ENCODE measurements at regions not wholly inside any gene's neighbourhood (a gene's known extent, or its start where the extent isn't known, plus 50 kb on each side); places are given as distances from the start of the nearest gene placed in this dataset.

DNA sequence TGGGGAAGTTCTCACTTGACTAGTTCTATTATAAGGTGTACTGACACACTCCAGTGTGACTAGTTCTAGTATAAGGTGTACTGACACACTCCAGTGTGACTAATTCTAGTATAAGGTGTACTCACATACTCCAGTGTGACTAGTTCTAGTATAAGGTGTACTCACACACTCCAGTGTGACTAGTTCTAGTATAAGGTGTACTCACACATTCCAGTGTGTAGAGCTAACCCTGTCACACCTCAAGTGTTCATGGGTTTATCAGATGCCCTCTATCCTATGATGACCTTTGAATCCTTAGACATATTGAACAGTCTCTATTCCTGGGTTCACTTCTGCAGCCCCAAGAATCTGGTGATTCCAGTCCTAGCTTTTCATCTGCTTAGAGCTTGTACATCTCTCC lies 54.6 kb upstream of the MYO16 start (continued):
- TF ChIP-seq, protein P1, sequence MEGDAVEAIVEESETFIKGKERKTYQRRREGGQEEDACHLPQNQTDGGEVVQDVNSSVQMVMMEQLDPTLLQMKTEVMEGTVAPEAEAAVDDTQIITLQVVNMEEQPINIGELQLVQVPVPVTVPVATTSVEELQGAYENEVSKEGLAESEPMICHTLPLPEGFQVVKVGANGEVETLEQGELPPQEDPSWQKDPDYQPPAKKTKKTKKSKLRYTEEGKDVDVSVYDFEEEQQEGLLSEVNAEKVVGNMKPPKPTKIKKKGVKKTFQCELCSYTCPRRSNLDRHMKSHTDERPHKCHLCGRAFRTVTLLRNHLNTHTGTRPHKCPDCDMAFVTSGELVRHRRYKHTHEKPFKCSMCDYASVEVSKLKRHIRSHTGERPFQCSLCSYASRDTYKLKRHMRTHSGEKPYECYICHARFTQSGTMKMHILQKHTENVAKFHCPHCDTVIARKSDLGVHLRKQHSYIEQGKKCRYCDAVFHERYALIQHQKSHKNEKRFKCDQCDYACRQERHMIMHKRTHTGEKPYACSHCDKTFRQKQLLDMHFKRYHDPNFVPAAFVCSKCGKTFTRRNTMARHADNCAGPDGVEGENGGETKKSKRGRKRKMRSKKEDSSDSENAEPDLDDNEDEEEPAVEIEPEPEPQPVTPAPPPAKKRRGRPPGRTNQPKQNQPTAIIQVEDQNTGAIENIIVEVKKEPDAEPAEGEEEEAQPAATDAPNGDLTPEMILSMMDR (IDR thresholded peaks at IDR 0.05 in 2 of 3, conservative IDR thresholded peaks at IDR 0.05 in 1 of 3; ENCODE audit: borderline replicate concordance in 1 of 3, insufficient read depth in 1 of 3, low read depth in 2 of 3, low read length in 2 of 3): no peak
- TF ChIP-seq SIN3A (IDR thresholded peaks at IDR 0.05; ENCODE audit: low read depth) (no peak), ZFX (IDR thresholded peaks at IDR 0.05) (no peak), ZNF274 (IDR thresholded peaks at IDR 0.05; ENCODE audit: low read depth, low read length) (no peak), EZH2 (IDR thresholded peaks at IDR 0.05) (no peak), ELF1 (IDR thresholded peaks at IDR 0.05; ENCODE audit: borderline replicate concordance, low read depth) (no peak), SP1 (IDR thresholded peaks at IDR 0.05; ENCODE audit: low read depth) (no peak), ZBTB33 (IDR thresholded peaks at IDR 0.05; ENCODE audit: extremely low read depth, insufficient replicate concordance, low read length) (no peak), RAD21 (IDR thresholded peaks at IDR 0.05; ENCODE audit: low read depth) (no peak)

GRCh38 chr13:108575430-108575829 lies 54.0 kb upstream of the MYO16 start:
- intact Hi-C loops (cut with micrococcal nuclease): no loop called here
- no TSS peak for BruUV-seq (replicated peaks)
- H3K9ac ChIP-seq (ENCODE audit: low read length): no peak overlapping the region
- ChIA-PET POLR2A (no interaction called here), RAD21 (ENCODE audit: low non-redundant PET in 1 of 2, low total read pairs in 2 of 2, uncharacterized antibody in 2 of 2, unreplicated experiment in 2 of 2) (no interaction called here), CTCF (no interaction called here)
- H3K9me2 ChIP-seq (ENCODE audit: insufficient read depth): no peaks in the 10 kb centered on the region
- H4K20me1 ChIP-seq (ENCODE audit: insufficient read depth): no peaks in the 10 kb centered on the region
- no peak overlapping the region for H3K4me2 ChIP-seq (ENCODE audit: low read length)
- ATAC-seq (no peak), DNase-seq (ENCODE audit: low read depth, low spot score) (no peak)
- H2AFZ ChIP-seq (ENCODE audit: low read depth, low read length, poor library complexity, severe bottlenecking): no peak overlapping the region
- no peak overlapping the region for H3K27ac ChIP-seq (ENCODE audit: low read depth, low read length)
- H3K79me2 ChIP-seq (ENCODE audit: insufficient read depth, low read length): no peaks in the 10 kb centered on the region
- H3K36me3 ChIP-seq (ENCODE audit: control insufficient read depth in 1 of 2, insufficient read depth in 2 of 2, low read length in 2 of 2): no peaks in the 10 kb centered on the region
- H3K4me3 ChIP-seq (replicated peaks in 1 of 2; ENCODE audit: low read depth in 1 of 2, low read length in 2 of 2): no peak overlapping the region
- no peaks in the 10 kb centered on the region for H3K4me1 ChIP-seq (ENCODE audit: control insufficient read depth in 1 of 2, insufficient read depth in 2 of 2, low read length in 2 of 2)
- no peaks in the 10 kb centered on the region; the same call in 1 of the 2 replicates for H3K27me3 ChIP-seq (ENCODE audit: insufficient read depth, low read length)
- H3K9me3 ChIP-seq (ENCODE audit: control insufficient read depth in 1 of 2, insufficient read depth in 1 of 2, low read depth in 1 of 2, low read length in 2 of 2): no peaks in the 10 kb centered on the region
- no peak for TF ChIP-seq EGR1 (IDR thresholded peaks at IDR 0.05; ENCODE audit: low read depth)
- no peak for TF ChIP-seq SRF (IDR thresholded peaks at IDR 0.05; ENCODE audit: low read depth)
- TF ChIP-seq FOSL1 (IDR thresholded peaks at IDR 0.05; ENCODE audit: low read depth): no peak
- TF ChIP-seq JUND (IDR thresholded peaks at IDR 0.05): no peak
- TF ChIP-seq TCF7L2 (IDR thresholded peaks at IDR 0.05; ENCODE audit: borderline replicate concordance, extremely low read depth, insufficient read depth, insufficient read length): no peak
- no peak for TF ChIP-seq SIN3A (IDR thresholded peaks at IDR 0.05; ENCODE audit: low read depth)
- TF ChIP-seq, protein P1 (IDR thresholded peaks at IDR 0.05 in 2 of 3, conservative IDR thresholded peaks at IDR 0.05 in 1 of 3; ENCODE audit: borderline replicate concordance in 1 of 3, insufficient read depth in 1 of 3, low read depth in 2 of 3, low read length in 2 of 3): no peak

Data from HCT116 (cell line).